ENCODE measurements at regions not wholly inside any gene's neighbourhood (a gene's known extent, or its start where the extent isn't known, plus 50 kb on each side); places are given as distances from the start of the nearest gene placed in this dataset.

- DNase-seq: no peak
Measured at GRCh38 chr7:106196460-106197021, 84.4 kb upstream of the SYPL1 start.

GRCh38 chr7:106193661-106194060 is 81.5 kb upstream of the SYPL1 start:
- DNase-seq: no peak

- DNase-seq: no peak
Measured at GRCh38 chr7:106190589-106191330, 78.6 kb upstream of the SYPL1 start.

GRCh38 chr7:106187613-106188350 is 75.7 kb upstream of the SYPL1 start:
- no peak for DNase-seq

GRCh38 chr7:106185719-106186118 is 73.6 kb upstream of the SYPL1 start:
- no peak for DNase-seq

- DNase-seq: no peak
Measured at GRCh38 chr7:106183952-106184351, 71.8 kb upstream of the SYPL1 start.

GRCh38 chr7:106182904-106183303 is 70.8 kb upstream of the SYPL1 start:
- no peak for DNase-seq

GRCh38 chr7:106181658-106182265 is 69.7 kb upstream of the SYPL1 start:
- no peak for DNase-seq

- DNase-seq: no peak
Measured at GRCh38 chr7:106180721-106181120, 68.6 kb upstream of the SYPL1 start.

- no peak for DNase-seq
Measured at GRCh38 chr7:106179256-106179655, 67.1 kb upstream of the SYPL1 start.

GRCh38 chr7:106178593-106179134 is 66.6 kb upstream of the SYPL1 start:
- no peak for DNase-seq

- no peak for DNase-seq
Measured at GRCh38 chr7:106177738-106178592, 65.9 kb upstream of the SYPL1 start.

- no peak for DNase-seq
Measured at GRCh38 chr7:106177300-106177690, 65.2 kb upstream of the SYPL1 start.

GRCh38 chr7:106176414-106177299 is 64.5 kb upstream of the SYPL1 start:
- DNase-seq: peak; percentile 52

- DNase-seq: no peak
Measured at GRCh38 chr7:106175507-106175906, 63.4 kb upstream of the SYPL1 start.

GRCh38 chr7:106170651-106171050 is 58.5 kb upstream of the SYPL1 start:
- no peak for DNase-seq

GRCh38 chr7:106169821-106170610 is 57.9 kb upstream of the SYPL1 start:
- no peak for DNase-seq

GRCh38 chr7:106167439-106168136 is 55.5 kb upstream of the SYPL1 start:
- DNase-seq: no peak

GRCh38 chr7:106166651-106167342 is 54.7 kb upstream of the SYPL1 start:
- DNase-seq: no peak
